ENCODE measurements at regions not wholly inside any gene's neighbourhood (a gene's known extent, or its start where the extent isn't known, plus 50 kb on each side); places are given as distances from the start of the nearest gene placed in this dataset.

GRCh38 chr5:118258223-118258622 lies 730.1 kb downstream of the DTWD2 start:
- Histone ChIP-seq H3K36me3 (ENCODE audit: control insufficient read depth in 2 of 2, extremely low read depth in 1 of 2, insufficient read depth in 2 of 2, low read length in 2 of 2) (no peaks in the 10 kb centered on the region), H3K79me2 (ENCODE audit: control insufficient read depth, insufficient read depth, low read length) (no peaks in the 10 kb centered on the region), H3K9me3 (replicated peaks; ENCODE audit: control insufficient read depth, insufficient read depth, low read length) (no peaks in the 10 kb centered on the region), H3K9ac (replicated peaks; ENCODE audit: extremely low read depth, insufficient read depth, low read length) (no peak overlapping the region), H3K4me2 (ENCODE audit: insufficient read depth, low read length) (no peak overlapping the region), H3K27me3 (ENCODE audit: control insufficient read depth in 2 of 2, insufficient read depth in 2 of 2, low read length in 2 of 2) (no peaks in the 10 kb centered on the region), H3K9me1 (replicated peaks; ENCODE audit: control insufficient read depth, extremely low read depth, insufficient read depth, low read length) (no peaks in the 10 kb centered on the region), H3K27ac (ENCODE audit: insufficient read depth, low read depth, low read length) (no peak overlapping the region), H3K4me3 (replicated peaks in 1 of 3; ENCODE audit: insufficient read depth in 1 of 3, low read depth in 1 of 3, low read length in 3 of 3) (no peak overlapping the region), H2AFZ (ENCODE audit: low read depth, low read length) (no peak overlapping the region), H3K4me1 (ENCODE audit: control insufficient read depth, extremely low read depth, insufficient read depth, low read length) (no peaks in the 10 kb centered on the region), H4K20me1 (replicated peaks; ENCODE audit: control insufficient read depth, extremely low read depth, insufficient read depth, low read length) (no peaks in the 10 kb centered on the region)
- no peak for FAIRE-seq
- CTCF ChIA-PET: no interaction called here
- TF ChIP-seq CTCF (IDR thresholded peaks at IDR 0.05; ENCODE audit: extremely low read depth in 1 of 2, insufficient read depth in 1 of 2, low read depth in 1 of 2, low read length in 2 of 2) (no peak), FOS (IDR thresholded peaks at IDR 0.05; ENCODE audit: borderline replicate concordance, insufficient read depth, low read length) (no peak), POLR2A (IDR thresholded peaks at IDR 0.05; ENCODE audit: low read depth, low read length) (no peak), GATA2 (IDR thresholded peaks at IDR 0.05; ENCODE audit: insufficient read depth, insufficient read length, low read depth, low read length) (no peak), MYC (IDR thresholded peaks at IDR 0.05; ENCODE audit: low read depth, low read length) (no peak), JUN (IDR thresholded peaks at IDR 0.05; ENCODE audit: borderline replicate concordance, insufficient read depth, insufficient read length, low read depth) (no peak), EZH2 (IDR thresholded peaks at IDR 0.05; ENCODE audit: borderline replicate concordance, low read depth, low read length, severe bottlenecking) (no peak), POLR2AphosphoS5 (IDR thresholded peaks at IDR 0.05; ENCODE audit: insufficient read depth, low read depth, low read length) (no peak), MAX (IDR thresholded peaks at IDR 0.05; ENCODE audit: insufficient read depth, insufficient read length) (no peak)
- POLR2A ChIA-PET: no interaction called here
- no peak for DNase-seq (ENCODE audit: low read depth, low spot score)
- intact Hi-C loops (cut with micrococcal nuclease) (no loop called here), dilution Hi-C loops (cut with MboI; ENCODE audit: extremely low pct_ligation_motif_present, low sequenced_read_pairs) (no loop called here)
- BruUV-seq (replicated peaks): no TSS peak
